ENCODE measurements at regions not wholly inside any gene's neighbourhood (a gene's known extent, or its start where the extent isn't known, plus 50 kb on each side); places are given as distances from the start of the nearest gene placed in this dataset.

- Histone ChIP-seq H3K36me3 (no peaks in the 10 kb centered on the region), H3K9me3 (no peaks in the 10 kb centered on the region), H3K27ac (no peak overlapping the region), H3K4me3 (no peak overlapping the region), H3K4me1 (ENCODE audit: control insufficient read depth in 1 of 2, low read depth in 2 of 2) (peaks cover 9 to 18% of the 10 kb centered on the region in 2 donors), H3K27me3 (replicated peaks; ENCODE audit: insufficient read depth) (no peaks in the 10 kb centered on the region)
- ATAC-seq (ENCODE audit: insufficient number of reproducible peaks, low FRiP score, low read depth) (no peak), DNase-seq (ENCODE audit: low spot score) (no peak)
- TF ChIP-seq, protein P1, sequence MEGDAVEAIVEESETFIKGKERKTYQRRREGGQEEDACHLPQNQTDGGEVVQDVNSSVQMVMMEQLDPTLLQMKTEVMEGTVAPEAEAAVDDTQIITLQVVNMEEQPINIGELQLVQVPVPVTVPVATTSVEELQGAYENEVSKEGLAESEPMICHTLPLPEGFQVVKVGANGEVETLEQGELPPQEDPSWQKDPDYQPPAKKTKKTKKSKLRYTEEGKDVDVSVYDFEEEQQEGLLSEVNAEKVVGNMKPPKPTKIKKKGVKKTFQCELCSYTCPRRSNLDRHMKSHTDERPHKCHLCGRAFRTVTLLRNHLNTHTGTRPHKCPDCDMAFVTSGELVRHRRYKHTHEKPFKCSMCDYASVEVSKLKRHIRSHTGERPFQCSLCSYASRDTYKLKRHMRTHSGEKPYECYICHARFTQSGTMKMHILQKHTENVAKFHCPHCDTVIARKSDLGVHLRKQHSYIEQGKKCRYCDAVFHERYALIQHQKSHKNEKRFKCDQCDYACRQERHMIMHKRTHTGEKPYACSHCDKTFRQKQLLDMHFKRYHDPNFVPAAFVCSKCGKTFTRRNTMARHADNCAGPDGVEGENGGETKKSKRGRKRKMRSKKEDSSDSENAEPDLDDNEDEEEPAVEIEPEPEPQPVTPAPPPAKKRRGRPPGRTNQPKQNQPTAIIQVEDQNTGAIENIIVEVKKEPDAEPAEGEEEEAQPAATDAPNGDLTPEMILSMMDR (IDR thresholded peaks at IDR 0.05), result no peak
Measured at GRCh38 chr3:16081661-16082060, 92.8 kb upstream of the GALNT15 start.

GRCh38 chr3:16084887-16085286 lies 89.6 kb upstream of the GALNT15 start:
- no peak for DNase-seq (ENCODE audit: low spot score)
- H3K36me3 ChIP-seq, result no peaks in the 10 kb centered on the region
- H3K27me3 ChIP-seq (replicated peaks; ENCODE audit: insufficient read depth), result no peaks in the 10 kb centered on the region
- no peak overlapping the region for H3K4me3 ChIP-seq
- H3K9me3 ChIP-seq, result no peaks in the 10 kb centered on the region
- peaks cover 12 to 27% of the 10 kb centered on the region in 2 donors for H3K4me1 ChIP-seq (ENCODE audit: control insufficient read depth in 1 of 2, low read depth in 2 of 2)
- no peak for ATAC-seq (ENCODE audit: insufficient number of reproducible peaks, low FRiP score, low read depth)
- H3K27ac ChIP-seq, result no peak overlapping the region
- TF ChIP-seq, protein P1 (IDR thresholded peaks at IDR 0.05), result no peak

DNA sequence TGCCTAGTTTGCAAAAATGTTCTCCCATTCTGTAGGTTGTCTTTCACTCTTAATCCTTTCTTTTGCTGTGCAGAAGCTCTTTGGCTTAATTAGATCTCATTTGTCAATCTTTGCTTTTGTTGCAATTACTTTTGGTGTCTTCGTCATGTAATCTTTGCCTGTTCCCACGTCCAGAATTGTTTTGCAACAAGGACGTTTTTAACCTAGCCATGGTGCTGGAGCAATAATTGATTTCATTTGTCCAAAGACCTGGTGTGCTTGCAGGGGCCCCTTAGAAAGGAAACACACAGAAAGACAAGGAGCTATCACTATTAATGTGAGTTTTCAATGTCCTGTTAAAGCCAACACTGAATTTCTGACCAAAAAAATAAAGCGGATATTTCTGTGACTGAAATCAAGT lies 89.1 kb upstream of the GALNT15 start:
- ATAC-seq (ENCODE audit: insufficient number of reproducible peaks, low FRiP score, low read depth) (no peak), DNase-seq (ENCODE audit: low spot score) (no peak)
- Histone ChIP-seq H3K27ac (peak overlapping the region; percentile 9 to 12), H3K36me3 (no peaks in the 10 kb centered on the region), H3K4me1 (ENCODE audit: control insufficient read depth in 1 of 2, low read depth in 2 of 2) (peaks cover 14 to 32% of the 10 kb centered on the region in 2 donors), H3K9me3 (no peaks in the 10 kb centered on the region), H3K4me3 (no peak overlapping the region), H3K27me3 (replicated peaks; ENCODE audit: insufficient read depth) (no peaks in the 10 kb centered on the region)
- TF ChIP-seq, protein P1 (IDR thresholded peaks at IDR 0.05), result no peak

GRCh38 chr3:16085884-16086608 lies 88.4 kb upstream of the GALNT15 start:
- Histone ChIP-seq H3K27ac (peak overlapping the region; percentile 9 to 12), H3K27me3 (replicated peaks; ENCODE audit: insufficient read depth) (no peaks in the 10 kb centered on the region), H3K4me1 (ENCODE audit: control insufficient read depth in 1 of 2, low read depth in 2 of 2) (peaks cover 17 to 38% of the 10 kb centered on the region in 2 donors), H3K9me3 (no peaks in the 10 kb centered on the region), H3K36me3 (no peaks in the 10 kb centered on the region), H3K4me3 (no peak overlapping the region)
- no peak for ATAC-seq (ENCODE audit: insufficient number of reproducible peaks, low FRiP score, low read depth)
- DNase-seq (ENCODE audit: low spot score), result no peak
- TF ChIP-seq, protein P1 (IDR thresholded peaks at IDR 0.05), result no peak

GRCh38 chr3:16086690-16087089 lies 87.8 kb upstream of the GALNT15 start:
- DNase-seq (ENCODE audit: low spot score) (no peak), ATAC-seq (ENCODE audit: insufficient number of reproducible peaks, low FRiP score, low read depth) (no peak)
- H3K9me3 ChIP-seq, result no peaks in the 10 kb centered on the region
- TF ChIP-seq, protein P1 (IDR thresholded peaks at IDR 0.05), result no peak
- peaks cover 17 to 41% of the 10 kb centered on the region in 2 donors for H3K4me1 ChIP-seq (ENCODE audit: control insufficient read depth in 1 of 2, low read depth in 2 of 2)
- no peaks in the 10 kb centered on the region for H3K27me3 ChIP-seq (replicated peaks; ENCODE audit: insufficient read depth)
- H3K36me3 ChIP-seq, result no peaks in the 10 kb centered on the region
- no peak overlapping the region for H3K27ac ChIP-seq
- H3K4me3 ChIP-seq, result no peak overlapping the region
